GM12864 (cell line): ENCODE measurements at regions not wholly inside any gene's neighbourhood (a gene's known extent, or its start where the extent isn't known, plus 50 kb on each side); places are given as distances from the start of the nearest gene placed in this dataset.
A peak's percentile ranks its signal among the peaks of the same experiment; 100 is the strongest.
"Not testable (repeated sequence)": the region's sequence is repeated elsewhere in the genome, so short reads cannot be mapped to it uniquely, and the experiment has no call there.

Experiments used
- DNase-seq: peaks from one replicate; pipeline ENCODE4 v3.0.0-alpha.2; 2011; ENCODE audit warnings: low read depth
- H3K4me3 ChIP-seq: 2 replicates; pipeline ENCODE4 v1.5.1; 2011; ENCODE audit warnings: mild to moderate bottlenecking, low read depth, low read length, control low read depth
- TF ChIP-seq, protein P1 (sequence below): IDR thresholded peaks from 2 replicates; pipeline ENCODE4 v1.5.1; 2011; ENCODE audit warnings: low read depth, mild to moderate bottlenecking, moderate library complexity, low read length, control low read depth, inconsistent platforms; ENCODE audit errors: missing control alignments

DNA sequence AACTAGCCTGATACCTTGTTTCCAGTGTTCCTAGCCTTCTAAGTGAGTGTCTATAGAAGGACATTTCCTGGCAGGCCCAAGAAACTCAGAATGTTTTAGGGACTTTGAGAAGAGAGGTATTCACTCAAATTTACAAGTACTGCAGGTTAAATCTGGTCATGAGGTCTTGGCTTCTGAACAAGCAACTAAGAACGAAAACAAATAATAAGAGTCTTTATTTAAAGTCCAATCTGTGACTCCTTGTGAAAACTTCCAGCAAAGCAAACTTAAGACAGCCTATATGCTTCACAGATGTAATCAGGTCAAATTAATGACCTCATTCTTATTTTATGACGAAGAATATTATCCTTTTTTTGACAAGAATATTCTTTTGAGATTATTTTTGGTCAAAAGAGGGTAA is 79.4 kb upstream of the PRSS16 start:
- DNase-seq = no peak
- no peak overlapping the region for H3K4me3 ChIP-seq
- TF ChIP-seq, protein P1, sequence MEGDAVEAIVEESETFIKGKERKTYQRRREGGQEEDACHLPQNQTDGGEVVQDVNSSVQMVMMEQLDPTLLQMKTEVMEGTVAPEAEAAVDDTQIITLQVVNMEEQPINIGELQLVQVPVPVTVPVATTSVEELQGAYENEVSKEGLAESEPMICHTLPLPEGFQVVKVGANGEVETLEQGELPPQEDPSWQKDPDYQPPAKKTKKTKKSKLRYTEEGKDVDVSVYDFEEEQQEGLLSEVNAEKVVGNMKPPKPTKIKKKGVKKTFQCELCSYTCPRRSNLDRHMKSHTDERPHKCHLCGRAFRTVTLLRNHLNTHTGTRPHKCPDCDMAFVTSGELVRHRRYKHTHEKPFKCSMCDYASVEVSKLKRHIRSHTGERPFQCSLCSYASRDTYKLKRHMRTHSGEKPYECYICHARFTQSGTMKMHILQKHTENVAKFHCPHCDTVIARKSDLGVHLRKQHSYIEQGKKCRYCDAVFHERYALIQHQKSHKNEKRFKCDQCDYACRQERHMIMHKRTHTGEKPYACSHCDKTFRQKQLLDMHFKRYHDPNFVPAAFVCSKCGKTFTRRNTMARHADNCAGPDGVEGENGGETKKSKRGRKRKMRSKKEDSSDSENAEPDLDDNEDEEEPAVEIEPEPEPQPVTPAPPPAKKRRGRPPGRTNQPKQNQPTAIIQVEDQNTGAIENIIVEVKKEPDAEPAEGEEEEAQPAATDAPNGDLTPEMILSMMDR = no peak

DNA sequence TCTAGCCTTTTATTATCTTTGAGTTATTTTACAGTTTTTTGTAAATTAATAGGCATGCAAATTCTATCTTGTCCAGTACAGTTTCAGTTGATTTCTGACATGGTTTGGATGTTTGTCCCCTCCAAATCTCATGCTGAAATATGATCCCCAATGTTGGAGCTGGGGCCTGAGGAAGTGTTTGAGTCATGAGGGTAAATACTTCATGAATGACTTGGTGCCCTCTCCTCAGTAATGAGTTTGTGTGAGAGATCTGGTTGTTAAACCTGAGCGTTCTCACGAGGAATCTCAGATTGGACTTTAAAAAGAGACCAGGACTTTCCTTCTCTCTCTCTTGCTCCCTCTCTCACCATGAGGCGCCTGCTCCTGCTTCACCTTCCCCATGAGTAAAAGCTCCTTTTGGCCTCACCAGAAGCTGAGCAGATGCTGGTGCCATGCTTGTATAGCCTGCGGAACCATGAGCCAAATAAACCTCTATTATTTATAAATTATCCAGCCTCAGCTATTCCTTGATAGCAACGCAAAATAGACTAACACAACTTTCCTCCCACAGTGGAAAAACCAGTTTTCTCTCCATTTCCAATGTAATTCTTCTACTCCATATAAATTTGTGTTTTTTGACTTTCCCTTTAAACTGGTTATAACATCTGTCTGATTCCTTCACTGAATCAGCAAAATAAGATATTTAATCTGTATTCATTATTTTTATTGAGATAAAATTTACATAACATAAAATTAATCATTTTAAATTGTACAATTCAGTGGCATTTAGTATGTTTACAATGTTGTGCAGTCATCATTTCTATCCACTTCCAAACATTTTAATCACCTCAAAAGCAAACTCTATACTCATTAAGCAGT is 78.7 kb upstream of the PRSS16 start:
- TF ChIP-seq, protein P1 = no peak
- no peak for DNase-seq
- H3K4me3 ChIP-seq = no peak overlapping the region

DNA sequence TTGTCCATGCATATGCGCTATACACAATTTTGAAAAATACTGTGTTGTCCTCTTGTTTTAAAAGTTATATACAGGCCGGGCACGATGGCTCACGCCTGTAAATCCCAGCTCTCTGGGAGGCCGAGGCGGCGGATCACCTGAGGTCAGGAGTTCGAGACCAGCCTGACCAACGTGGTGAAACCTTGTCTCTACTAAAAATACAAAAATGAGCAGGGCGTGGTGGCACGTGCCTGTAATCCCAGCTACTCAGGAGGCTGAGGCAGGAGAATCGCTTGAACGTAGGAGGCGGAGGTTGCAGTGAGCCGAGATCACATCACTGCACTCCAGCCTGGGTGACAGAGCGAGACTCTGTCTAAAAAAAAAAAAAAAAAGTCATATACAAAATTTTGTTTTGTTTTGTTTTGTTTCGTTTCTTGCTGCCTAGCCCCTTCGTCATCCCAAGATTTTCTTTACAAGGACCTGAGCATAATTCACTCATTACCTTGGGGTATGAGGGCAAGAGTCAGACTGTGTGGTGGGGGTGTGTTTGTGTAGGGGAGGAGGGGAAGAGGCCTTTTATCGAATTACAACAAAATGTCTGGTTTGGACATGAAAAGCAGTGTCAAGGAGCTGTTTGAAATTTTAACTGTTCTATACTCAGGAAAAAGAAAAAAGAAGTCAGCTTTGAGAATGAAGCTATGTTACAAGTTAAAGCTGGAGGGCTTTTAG is 74.8 kb upstream of the PRSS16 start:
- DNase-seq, H3K4me3 ChIP-seq: not testable (repeated sequence)

DNA sequence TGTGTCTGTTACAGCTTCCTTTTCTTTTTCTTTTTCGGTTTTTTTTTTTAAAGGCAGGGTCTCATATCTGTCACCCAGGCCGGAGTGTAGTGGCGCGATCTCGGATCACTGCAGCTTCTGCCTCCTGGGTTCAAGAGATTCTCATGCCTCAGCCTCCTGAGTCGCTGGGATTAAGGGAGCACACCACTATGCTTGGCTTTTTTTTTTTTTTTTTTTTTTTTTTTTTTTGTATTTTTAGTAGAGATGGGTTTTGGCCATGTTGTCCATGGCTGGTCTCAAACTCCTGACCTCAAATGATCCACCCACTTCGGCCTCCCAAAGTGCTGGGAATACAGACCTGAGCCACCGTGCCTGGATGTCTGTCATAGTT is 74.3 kb upstream of the PRSS16 start:
- not testable (repeated sequence) for DNase-seq, H3K4me3 ChIP-seq

DNA sequence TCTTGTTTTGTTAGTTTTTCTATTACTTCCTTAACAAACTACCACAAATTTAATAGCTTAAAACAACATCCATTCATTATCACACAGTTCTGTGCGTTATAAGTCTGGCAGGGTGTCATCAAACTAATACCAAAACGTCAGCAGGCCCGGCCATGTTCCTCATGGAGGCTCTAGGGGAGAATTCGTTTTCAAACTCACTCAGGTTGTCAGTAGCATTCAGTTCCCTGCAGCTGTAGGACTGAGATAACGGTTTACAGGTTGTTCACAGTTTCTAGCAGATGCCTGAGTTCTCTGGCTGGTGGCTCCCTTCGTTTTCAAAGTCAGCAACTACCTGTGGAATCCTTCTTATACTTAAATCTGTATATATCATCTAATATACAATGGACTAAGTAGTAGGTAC is 72.5 kb upstream of the PRSS16 start:
- TF ChIP-seq, protein P1 = no peak
- no peak overlapping the region for H3K4me3 ChIP-seq
- DNase-seq = no peak

DNA sequence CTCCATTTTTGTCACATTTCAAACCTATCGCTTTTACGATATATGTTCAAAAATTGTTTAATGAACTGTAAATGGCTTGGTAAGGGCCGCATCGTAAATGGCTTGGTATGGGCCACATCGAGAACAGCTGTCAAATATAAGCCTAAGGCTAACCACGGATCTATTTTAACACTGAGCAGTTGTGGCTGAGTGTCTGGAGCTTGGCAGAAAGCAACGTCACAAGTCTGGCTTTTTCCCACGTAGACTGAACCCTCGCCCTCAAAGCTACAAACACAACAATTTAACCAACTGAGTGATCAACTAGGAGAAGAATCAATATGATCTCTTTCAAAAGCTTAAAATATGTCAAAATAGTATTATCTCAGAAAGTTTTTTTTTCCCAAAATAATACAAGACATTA is 71.4 kb upstream of the PRSS16 start:
- no peak overlapping the region for H3K4me3 ChIP-seq
- TF ChIP-seq, protein P1 = no peak
- no peak for DNase-seq

DNA sequence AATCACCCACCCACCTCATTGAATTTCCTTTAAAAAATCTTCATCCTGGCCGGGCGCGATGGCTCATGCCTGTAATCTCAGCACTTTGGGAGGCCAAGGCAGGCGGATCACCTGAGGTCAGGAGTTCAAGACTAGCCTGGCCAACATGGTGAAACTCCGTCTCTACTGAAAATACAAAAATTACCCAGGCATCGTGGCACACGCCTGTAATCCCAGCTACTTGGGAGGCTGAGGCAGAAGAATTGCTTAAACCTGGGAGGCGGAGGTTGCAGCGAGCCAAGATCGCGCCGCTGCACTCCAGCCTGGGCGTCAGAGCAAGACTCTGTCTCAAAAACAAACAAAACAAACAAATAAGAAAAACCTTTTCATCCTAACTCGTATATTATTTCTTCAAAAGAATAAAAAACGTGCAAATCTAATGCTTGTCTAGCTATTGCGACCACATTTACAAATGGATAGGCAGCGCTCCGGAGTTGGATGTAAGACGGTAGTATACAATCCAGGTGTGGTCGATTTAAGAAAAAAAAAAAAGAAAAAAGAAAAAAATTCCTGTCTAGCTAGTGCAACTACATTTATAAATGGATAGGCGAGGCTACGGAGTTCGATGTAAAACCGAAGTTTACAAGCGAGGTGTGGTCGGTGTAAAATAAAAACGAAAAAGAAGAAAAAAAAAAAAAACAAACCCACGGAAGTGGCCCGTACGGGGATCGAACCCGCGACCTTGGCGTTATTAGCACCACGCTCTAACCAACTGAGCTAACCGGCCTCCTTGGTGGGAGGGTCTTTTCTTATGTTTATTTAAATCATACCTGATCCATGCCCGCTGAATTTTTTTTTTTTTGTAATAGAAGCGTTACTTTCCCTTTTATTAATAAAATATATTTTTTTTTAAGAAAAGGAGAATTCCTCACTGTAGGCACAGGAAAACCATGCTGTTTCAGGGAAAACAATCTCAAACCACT is 70.7 kb upstream of the PRSS16 start:
- peak overlapping the region; percentile 89 for H3K4me3 ChIP-seq
- TF ChIP-seq, protein P1 = no peak
- DNase-seq = no peak
